Middle frontal gyrus (tissue), 1 donor: ENCODE measurements at regions not wholly inside any gene's neighbourhood (a gene's known extent, or its start where the extent isn't known, plus 50 kb on each side); places are given as distances from the start of the nearest gene placed in this dataset.
A peak's percentile ranks its signal among the peaks of the same experiment; 100 is the strongest.

ENCODE experiments used
- DNase-seq: peaks from one replicate; pipeline ENCODE4 v3.0.0-alpha.2; 2015; ENCODE audit warnings: low spot score; ENCODE audit errors: extremely low spot score

GRCh38 chr7:106485031-106485551, 175.9 kb downstream of the CCDC71L start:
- DNase-seq, result no peak

- no peak for DNase-seq
Observed at GRCh38 chr7:106484562-106484961, 176.4 kb downstream of the CCDC71L start.

DNA sequence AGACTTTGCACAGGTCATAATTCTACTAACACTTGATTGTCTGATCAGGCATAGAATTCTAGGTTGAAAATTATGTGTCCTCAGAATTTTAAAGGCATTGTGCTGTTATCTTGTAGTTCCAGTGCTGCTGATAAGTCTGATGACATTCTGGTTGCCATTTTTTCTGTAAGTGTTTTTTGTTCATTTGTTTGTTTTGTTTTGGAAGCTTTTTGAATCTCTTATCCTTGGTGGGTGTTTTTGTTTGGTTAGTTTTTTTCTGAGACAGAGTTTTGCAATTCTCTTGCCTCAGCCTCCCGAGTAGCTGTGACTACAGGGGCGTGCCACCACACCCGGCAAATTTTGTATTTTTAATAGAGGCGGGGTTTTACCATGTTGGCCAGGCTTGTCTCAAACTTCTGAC, 178.9 kb downstream of the CCDC71L start:
- DNase-seq, result no peak

DNA sequence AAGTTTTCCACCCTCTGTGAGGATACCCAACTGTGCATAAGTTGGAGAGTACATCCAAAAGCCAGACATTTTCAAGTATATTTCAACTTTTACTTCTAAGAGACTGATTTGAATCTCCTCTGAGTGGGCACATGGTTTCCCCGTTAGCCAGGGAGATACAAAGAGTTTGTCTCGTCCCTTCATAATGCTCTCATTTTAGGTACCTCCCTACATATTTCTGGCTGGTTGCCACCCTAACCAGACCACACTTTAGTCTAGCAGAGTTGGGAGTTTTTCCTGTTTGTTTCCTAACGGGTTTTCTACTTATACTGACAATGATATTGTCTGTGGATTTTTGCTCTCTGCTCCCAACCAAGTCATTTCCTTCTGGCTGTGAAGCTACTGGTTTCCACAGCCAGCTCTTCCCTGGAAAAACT, 180.3 kb downstream of the CCDC71L start:
- no peak for DNase-seq

- no peak for DNase-seq
Observed at GRCh38 chr7:106480161-106480579, 180.8 kb downstream of the CCDC71L start.

GRCh38 chr7:106476751-106477150, 184.2 kb downstream of the CCDC71L start:
- no peak for DNase-seq

- no peak for DNase-seq
Observed at GRCh38 chr7:106472741-106473140, 188.0 kb upstream of the NAMPT start.

- DNase-seq, result no peak
Observed at GRCh38 chr7:106471686-106472440, 187.1 kb upstream of the NAMPT start.

DNA sequence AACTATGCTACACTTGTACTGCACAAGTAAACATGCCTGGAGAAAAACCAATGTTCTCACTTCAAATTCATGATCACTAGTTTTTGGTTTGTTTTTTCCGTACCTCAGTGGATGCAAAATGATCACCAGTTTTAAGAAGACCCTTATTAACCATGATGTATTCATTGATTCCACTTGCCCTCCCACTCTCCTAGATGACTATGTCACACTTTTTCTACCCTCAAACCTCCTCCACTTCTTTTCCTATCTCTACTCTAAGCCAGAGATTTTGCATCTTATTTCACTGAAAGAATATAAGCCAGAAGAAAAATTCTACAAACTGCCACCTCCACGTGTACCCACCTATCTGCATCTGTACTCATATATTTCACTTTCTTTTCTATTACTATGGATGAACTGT, 186.2 kb upstream of the NAMPT start:
- no peak for DNase-seq

GRCh38 chr7:106466867-106467266, 182.1 kb upstream of the NAMPT start:
- DNase-seq, result no peak

DNA sequence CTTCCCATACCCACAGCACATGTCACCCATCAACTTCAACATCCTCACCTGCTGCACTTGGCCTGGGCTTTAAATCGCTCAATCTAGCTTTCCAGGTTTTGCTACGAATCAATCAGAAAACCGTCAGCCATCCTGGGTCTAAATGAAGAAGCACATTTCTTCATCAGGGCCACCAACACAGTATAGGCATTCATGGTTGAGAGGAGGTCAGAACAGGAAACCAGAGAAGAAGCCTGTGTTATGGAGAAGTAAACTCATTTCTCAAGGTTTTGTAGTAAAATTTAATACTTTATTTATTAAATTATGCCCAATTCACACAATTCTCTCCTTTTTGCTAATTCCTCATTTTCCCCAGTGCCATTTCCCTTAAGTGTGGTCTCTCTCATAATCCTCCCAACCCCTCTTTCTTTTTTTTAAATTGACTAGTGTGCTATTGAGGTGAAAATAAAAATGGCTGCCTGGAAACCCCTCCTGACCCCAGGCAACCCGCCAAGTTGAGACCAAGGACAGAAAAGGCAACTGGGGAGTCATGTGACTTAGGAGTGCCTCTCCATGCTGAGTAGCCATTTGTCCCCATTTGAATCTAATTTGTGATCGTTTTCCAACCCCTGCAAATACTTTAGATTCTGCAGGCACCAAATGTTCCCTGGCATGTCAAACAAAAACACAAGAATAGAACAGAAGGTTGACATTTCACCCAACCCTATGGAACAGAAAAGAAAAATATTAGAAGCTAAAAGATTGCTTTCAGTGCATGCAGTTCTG, 181.1 kb upstream of the NAMPT start:
- no peak for DNase-seq

DNA sequence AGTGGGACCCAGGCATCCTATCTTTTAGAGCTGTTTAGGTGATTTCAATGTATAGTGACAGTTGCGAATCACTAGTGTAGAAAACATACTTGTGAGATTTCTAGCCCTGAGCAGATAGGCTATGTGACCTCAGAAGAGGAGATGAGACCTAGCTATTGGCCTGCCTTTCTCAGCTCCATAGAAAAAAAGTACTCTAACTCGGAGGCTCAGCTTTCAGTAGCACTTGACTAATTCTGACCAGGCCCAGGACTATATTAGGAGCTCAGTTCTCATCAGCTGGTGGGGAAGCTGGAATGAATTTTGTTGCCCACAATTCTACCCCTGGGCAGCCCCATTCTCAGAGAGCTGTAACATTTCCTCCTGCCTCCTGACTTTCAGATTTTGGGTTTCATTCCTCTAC, 179.9 kb upstream of the NAMPT start:
- no peak for DNase-seq

- DNase-seq, result no peak
Observed at GRCh38 chr7:106463851-106464611, 179.2 kb upstream of the NAMPT start.

GRCh38 chr7:106462914-106463482, 178.2 kb upstream of the NAMPT start:
- DNase-seq, result no peak

DNA sequence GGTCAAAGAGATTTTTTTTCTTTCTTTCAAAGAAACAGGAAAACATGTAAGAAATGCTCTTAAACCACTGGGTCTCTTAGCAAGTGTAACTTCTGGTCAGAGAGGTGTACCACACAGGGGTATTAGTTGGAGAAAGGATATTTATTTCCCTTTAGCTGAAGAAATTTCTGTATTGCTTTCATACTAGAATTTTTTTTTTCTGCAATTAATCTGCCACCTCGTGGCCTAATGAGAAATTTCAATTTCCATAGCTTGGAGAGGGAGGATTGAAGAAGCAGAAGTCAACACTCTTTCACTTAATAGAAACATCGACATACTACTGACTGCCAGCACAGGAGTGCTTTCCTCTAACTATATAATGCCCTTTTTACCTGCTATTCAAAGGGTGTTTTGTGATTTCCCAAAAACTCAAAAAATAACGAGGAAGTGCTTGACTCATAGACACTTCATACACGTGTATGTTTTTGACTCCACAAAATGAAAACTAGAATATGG, 177.6 kb upstream of the NAMPT start:
- DNase-seq, result peak; percentile 13

GRCh38 chr7:106460792-106461254, 176.0 kb upstream of the NAMPT start:
- DNase-seq, result no peak

GRCh38 chr7:106459397-106460072, 174.8 kb upstream of the NAMPT start:
- no peak for DNase-seq

DNA sequence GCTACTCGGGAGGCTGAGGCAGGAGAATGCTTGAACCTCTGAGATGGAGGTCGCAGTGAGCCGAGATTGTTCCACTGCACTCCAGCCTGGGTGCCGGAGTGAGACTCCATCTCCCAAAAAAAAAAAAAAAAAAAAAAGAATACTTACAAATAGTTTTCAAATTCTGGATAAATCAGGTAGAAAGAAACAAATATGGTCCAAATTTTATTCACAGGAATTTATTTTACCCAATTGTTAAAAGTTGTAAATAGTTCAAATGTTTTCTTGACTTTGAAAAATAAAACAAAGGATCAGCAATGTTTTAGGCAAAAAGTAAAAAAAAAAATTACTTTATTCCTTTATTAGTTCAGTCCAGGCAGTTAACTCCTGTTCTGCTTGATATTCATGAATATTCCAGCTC, 172.9 kb upstream of the NAMPT start:
- DNase-seq, result no peak

GRCh38 chr7:106456329-106456728, 171.5 kb upstream of the NAMPT start:
- no peak for DNase-seq

DNA sequence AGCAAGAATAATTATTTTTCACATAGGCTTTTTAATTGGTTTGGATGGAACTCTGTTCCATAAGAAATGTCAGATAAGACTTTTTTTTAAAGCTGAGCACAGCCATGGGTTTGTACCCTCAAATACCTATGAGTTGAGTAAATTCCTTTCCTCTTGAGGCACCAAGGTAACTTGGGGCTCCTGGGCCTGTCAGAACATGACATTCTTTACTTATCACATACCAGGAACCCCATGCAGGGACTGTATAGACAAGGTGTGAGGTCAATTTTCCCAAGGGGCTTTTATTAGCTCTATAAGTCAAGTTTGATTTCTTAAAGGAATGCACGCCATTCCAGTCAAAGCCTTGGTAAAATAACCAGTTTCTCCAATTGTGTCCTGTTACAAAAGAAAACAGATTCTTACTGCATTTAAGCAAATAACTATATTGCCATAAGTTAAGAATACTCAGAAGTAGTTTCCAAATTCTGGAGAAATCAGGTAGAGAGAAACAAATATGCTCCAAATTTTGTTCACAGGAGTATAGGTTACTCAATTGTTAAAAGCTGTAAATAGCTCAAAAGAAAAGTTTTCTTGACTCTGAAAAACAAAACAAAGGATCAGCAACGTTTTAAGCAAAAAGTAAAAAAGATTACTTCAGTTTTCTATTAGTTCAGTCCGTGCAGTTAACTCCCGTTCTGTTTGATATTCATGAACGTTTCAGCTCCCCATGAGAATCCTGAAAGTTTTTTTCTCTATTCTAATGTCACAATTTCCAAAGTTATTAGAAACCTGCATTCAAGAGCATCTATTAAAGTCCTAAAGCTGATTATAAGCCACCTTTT, 167.5 kb upstream of the NAMPT start:
- no peak for DNase-seq
